NCI-H2196 treated with DMSO at 0.1 percent for 48 hours (cell line): ENCODE measurements at regions not wholly inside any gene's neighbourhood (a gene's known extent, or its start where the extent isn't known, plus 50 kb on each side); places are given as distances from the start of the nearest gene placed in this dataset.

ENCODE experiments used
- DNase-seq: peaks from one replicate; lab custom pipeline; 2025; ENCODE audit not compliant: unreplicated experiment; lab: John Stamatoyannopoulos, UW

- DNase-seq = no peak
These were observed 98.6 kb downstream of the FHDC1 start for GRCh38 chr4:153034681-153035080.

- DNase-seq = no peak
These were observed 100.9 kb downstream of the FHDC1 start for GRCh38 chr4:153036931-153037482.

GRCh38 chr4:153038623-153039311 lies 102.6 kb downstream of the FHDC1 start:
- DNase-seq = peak; percentile 3

- no peak for DNase-seq
These were observed 103.5 kb downstream of the FHDC1 start for GRCh38 chr4:153039542-153040185.

GRCh38 chr4:153040677-153041076 lies 104.6 kb downstream of the FHDC1 start:
- no peak for DNase-seq

GRCh38 chr4:153044036-153044435 lies 107.9 kb downstream of the FHDC1 start:
- no peak for DNase-seq

- no peak for DNase-seq
These were observed 109.2 kb downstream of the FHDC1 start for GRCh38 chr4:153045111-153045982.

- no peak for DNase-seq
These were observed 122.5 kb downstream of the FHDC1 start for GRCh38 chr4:153058671-153059060.

GRCh38 chr4:153060196-153060595 lies 124.1 kb downstream of the FHDC1 start:
- DNase-seq = no peak

- no peak for DNase-seq
These were observed 125.8 kb downstream of the FHDC1 start for GRCh38 chr4:153061971-153062370.

- no peak for DNase-seq
These were observed 126.6 kb downstream of the FHDC1 start for GRCh38 chr4:153062652-153063168.

- DNase-seq = no peak
These were observed 127.4 kb downstream of the FHDC1 start for GRCh38 chr4:153063490-153063889.

- no peak for DNase-seq
These were observed 128.4 kb downstream of the FHDC1 start for GRCh38 chr4:153064571-153064970.

GRCh38 chr4:153065276-153065675 lies 129.2 kb downstream of the FHDC1 start:
- DNase-seq = no peak

GRCh38 chr4:153067376-153067775 lies 131.3 kb downstream of the FHDC1 start:
- DNase-seq = no peak

- DNase-seq = no peak
These were observed 132.6 kb downstream of the FHDC1 start for GRCh38 chr4:153068751-153069150.

GRCh38 chr4:153071958-153072598 lies 132.2 kb upstream of the TRIM2 start:
- DNase-seq = no peak

GRCh38 chr4:153072661-153073060 lies 131.6 kb upstream of the TRIM2 start:
- no peak for DNase-seq

GRCh38 chr4:153074486-153074885 lies 129.8 kb upstream of the TRIM2 start:
- DNase-seq = no peak

GRCh38 chr4:153074936-153075630 lies 129.2 kb upstream of the TRIM2 start:
- DNase-seq = no peak
